Astrocyte of the cerebellum (primary cell): ENCODE measurements at regions not wholly inside any gene's neighbourhood (a gene's known extent, or its start where the extent isn't known, plus 50 kb on each side); places are given as distances from the start of the nearest gene placed in this dataset.

Experiments used
- DNase-seq: peaks from one replicate; pipeline ENCODE4 v3.0.0-alpha.2; 2011; ENCODE audit warnings: low read depth
- H3K4me3 ChIP-seq: 2 replicates; pipeline ENCODE4 v1.5.1; 2011; ENCODE audit warnings: mild to moderate bottlenecking, low read depth, low read length, moderate library complexity
- CTCF ChIP-seq: IDR thresholded peaks from 2 replicates; pipeline ENCODE4 v1.5.1; 2012; ENCODE audit warnings: low read length, low read depth, moderate library complexity, mild to moderate bottlenecking; ENCODE audit errors: missing control alignments
- in situ Hi-C: cut with HindIII; loops from 2 replicates; pipeline ENCODE4 v1.10.0; 2017; ENCODE audit warnings: low sequenced_read_pairs

- in situ Hi-C loops: no loop called here
- TF ChIP-seq CTCF: no peak
- no peak for DNase-seq
These were observed 164.6 kb downstream of the KLF5 start for GRCh38 chr13:73223372-73223781.

GRCh38 chr13:73222627-73223305 lies 164.0 kb downstream of the KLF5 start:
- no peak for DNase-seq
- TF ChIP-seq CTCF: no peak
- in situ Hi-C loops: no loop called here
- no peak overlapping the region for H3K4me3 ChIP-seq

More at GRCh38 chr13:73223372-73223781, 164.6 kb downstream of the KLF5 start:
- H3K4me3 ChIP-seq: no peak overlapping the region

- H3K4me3 ChIP-seq: no peak overlapping the region
- DNase-seq: no peak
- TF ChIP-seq CTCF: no peak
- in situ Hi-C loops: no loop called here
These were observed 162.3 kb downstream of the KLF5 start for GRCh38 chr13:73220966-73221720.

GRCh38 chr13:73218181-73218580 lies 159.4 kb downstream of the KLF5 start:
- no peak for TF ChIP-seq CTCF
- in situ Hi-C loops: no loop called here
- H3K4me3 ChIP-seq: no peak overlapping the region
- DNase-seq: no peak

GRCh38 chr13:73216381-73216831 lies 157.6 kb downstream of the KLF5 start:
- no peak for DNase-seq
- in situ Hi-C loops: no loop called here
- H3K4me3 ChIP-seq: no peak overlapping the region
- no peak for TF ChIP-seq CTCF

- no peak overlapping the region for H3K4me3 ChIP-seq
- in situ Hi-C loops: no loop called here
- no peak for TF ChIP-seq CTCF
- no peak for DNase-seq
These were observed 157.0 kb downstream of the KLF5 start for GRCh38 chr13:73215823-73216222.
